Posterior cingulate gyrus (tissue), 11 donors: ENCODE measurements at regions not wholly inside any gene's neighbourhood (a gene's known extent, or its start where the extent isn't known, plus 50 kb on each side); places are given as distances from the start of the nearest gene placed in this dataset.

Source experiments
- DNase-seq, 10 donors: peaks; one replicate each; pipeline versions ENCODE4 v3.0.0 to v3.0.0-alpha.2; 2020 to 2021; ENCODE audit warnings: mixed read lengths in 3 of 10
- intact Hi-C: fragments of 100-400 bp; cut with DNase I; formaldehyde crosslinking; loops from one replicate; pipeline ENCODE4 v1.15.1; 2023

- intact Hi-C loops: no loop called here
- peak in 2 of 10 donors; percentile 11 to 50 for DNase-seq
These were observed 118.9 kb downstream of the CTTN start for GRCh38 chr11:70517203-70517602.

DNA sequence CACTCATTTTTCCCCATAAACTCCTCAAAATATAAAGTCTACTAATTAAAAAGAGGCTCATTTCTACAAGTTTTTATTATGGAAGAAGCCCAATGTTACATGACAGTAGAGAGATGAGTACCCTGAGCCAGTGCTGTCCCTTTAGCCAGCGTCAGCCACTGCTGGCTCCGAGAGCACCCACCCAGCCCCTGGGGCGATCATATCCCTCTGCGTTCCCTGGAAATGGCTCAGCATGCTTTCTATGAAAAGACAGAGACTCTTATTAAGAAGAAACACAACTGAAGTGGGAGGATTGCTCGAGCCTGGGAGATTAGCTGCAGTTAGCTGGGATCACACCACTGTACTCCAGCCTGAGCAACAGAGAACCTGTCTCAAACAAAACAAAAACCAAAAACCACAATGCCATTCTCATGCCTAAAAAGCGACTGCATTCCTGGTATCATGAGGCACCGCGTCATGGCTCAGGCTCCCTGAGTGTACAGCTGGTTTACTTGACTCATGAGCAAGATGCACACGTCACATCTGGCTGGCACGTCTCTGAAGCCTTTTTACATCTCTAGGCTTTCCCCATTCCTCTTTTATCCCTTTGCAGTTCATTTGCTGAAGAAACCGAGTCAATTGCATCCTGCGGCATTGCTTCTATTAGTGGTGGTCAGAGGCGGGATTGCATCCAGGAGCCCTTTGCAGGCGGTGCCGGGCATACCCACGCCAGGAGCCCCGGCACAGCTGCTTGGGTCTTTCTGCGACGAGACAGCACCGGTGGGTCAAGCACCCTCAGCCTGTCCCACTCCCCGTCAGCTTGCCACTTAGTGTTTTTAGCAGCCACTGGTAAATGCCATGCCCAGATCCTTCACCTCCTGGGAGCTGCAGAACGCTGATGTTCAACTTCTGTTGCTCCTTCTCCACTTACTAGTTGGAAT is 119.9 kb downstream of the CTTN start:
- DNase-seq: peak in 6 of 10 donors; percentile 40 to 87 (median 72)
- intact Hi-C loops: no loop called here

GRCh38 chr11:70519117-70519516 is 120.8 kb downstream of the CTTN start:
- intact Hi-C loops: no loop called here
- DNase-seq: peak in 1 of 10 donors; percentile 52

GRCh38 chr11:70521475-70522308 is 123.4 kb downstream of the CTTN start:
- peak in 9 of 10 donors; percentile 42 to 97 (median 76) for DNase-seq
- intact Hi-C loops: no loop called here

DNA sequence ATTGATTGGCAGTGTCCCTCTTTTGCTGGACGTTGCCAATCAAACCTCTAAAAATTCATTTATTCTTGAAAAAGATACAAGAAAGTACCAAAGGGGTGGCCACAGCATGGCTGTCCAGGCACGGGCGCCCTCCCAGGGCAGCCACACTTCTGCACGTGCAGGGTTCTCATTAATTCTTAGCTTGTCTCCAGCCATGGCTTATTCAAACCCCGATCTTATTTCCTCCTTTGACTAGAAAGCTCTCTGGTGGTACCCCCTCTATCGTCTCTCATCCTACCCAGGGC is 123.9 kb downstream of the CTTN start:
- intact Hi-C loops: no loop called here
- peak in 2 of 10 donors; percentile 68 to 70 for DNase-seq

DNA sequence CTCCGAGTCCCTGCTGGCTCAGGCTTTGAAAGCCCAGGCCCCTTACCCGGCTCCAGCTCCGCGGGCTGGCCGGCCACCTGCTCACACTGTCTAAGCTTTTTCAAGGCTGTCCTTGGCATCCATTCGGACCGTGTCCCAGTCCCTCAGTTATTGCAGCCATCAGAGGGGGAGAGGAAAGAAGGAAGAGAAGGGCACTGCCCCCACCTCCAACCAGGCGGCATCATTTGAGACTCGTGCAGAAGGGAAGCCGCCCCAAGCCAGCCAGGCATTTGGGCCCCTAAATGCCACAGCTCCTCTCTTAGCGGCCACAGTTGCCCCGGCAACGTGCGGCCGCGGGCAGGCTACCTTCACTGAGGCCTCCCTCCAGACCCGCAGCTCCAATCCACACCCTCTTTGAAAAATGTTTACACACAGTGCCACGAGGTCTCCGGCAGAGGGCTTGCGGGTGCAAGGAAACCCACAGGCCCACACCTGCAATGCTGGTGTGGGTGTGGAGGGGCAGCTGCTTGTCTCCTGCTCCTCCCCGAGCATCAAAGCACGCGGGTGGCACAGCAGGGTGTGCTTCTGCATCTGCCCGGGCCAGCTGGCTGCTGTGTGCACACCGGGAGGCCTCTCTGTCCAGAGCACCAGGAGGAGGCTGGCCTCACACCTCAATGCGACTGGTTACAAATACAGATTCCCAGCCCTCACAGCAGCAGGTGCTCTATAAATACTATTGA is 124.4 kb downstream of the CTTN start:
- DNase-seq: peak in 4 of 10 donors; percentile 30 to 84 (median 79)
- intact Hi-C loops: no loop called here

DNA sequence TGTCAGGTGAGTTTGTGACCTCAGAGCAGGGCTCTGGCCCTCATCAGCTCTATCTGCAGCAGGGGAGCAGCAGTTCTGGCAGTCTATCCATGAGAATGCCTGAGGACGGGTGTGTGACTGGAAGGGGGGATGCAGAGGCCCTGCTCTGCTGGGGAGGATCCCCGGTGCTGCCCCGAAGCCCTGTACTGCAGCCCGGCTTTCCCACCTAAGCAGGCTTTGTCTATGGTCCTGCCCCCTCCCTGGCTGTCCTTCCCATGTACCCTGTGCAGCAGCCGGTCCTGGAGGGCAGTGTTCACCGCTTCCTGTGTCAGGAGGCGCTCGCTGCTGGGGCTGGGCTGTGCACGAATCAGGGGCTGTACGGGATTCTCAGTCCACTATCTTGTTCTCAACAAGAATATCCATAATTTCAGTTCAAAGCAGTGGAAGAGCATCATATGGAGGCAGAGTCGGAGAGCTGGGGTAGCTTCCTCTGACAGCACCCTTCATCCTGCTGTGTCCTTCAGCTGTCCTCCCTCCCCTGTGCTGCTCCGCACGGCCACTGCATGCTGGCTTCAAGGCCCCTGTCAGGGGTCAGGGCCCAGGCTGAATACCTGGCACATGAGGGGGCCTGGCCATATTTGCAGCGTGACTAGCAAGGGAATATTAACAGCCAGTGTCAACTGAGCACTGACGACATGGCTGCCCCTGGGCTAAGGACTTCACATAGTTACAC is 125.2 kb downstream of the CTTN start:
- DNase-seq: peak in 4 of 10 donors; percentile 9 to 79 (median 60)
- intact Hi-C loops: no loop called here

GRCh38 chr11:70524096-70524922 is 126.0 kb downstream of the CTTN start:
- intact Hi-C loops: no loop called here

GRCh38 chr11:70525006-70525405 is 126.7 kb downstream of the CTTN start:
- peak in 4 of 10 donors; percentile 33 to 91 (median 84) for DNase-seq
- intact Hi-C loops: no loop called here

More at GRCh38 chr11:70524096-70524922, 126.0 kb downstream of the CTTN start:
- DNase-seq: peak in 4 of 10 donors; percentile 17 to 81 (median 44)

GRCh38 chr11:70525466-70525865 is 127.1 kb downstream of the CTTN start:
- intact Hi-C loops: no loop called here
- DNase-seq: peak in 2 of 10 donors; percentile 18 to 39

GRCh38 chr11:70526116-70527045 is 128.1 kb downstream of the CTTN start:
- peak in 4 of 10 donors; percentile 23 to 57 (median 36) for DNase-seq
- intact Hi-C loops: no loop called here

DNA sequence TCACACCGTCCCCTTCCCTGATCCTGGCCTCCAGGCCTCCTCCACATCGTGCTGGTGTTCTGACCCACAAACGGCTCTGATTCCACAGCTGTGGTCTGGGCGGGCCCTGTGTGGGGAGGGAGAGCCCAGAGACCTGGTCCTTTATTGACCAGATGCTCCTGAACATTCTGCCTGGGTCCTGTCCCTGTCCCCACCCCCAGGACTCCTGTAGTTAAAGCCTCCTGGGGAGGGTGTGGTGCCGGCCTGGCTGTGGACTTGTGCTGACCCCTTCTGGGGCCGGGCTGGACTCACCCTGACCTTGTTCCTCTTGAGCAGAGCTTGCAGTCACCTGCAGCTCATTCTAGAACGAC is 128.7 kb downstream of the CTTN start:
- intact Hi-C loops: no loop called here
- DNase-seq: peak in 3 of 10 donors; percentile 21 to 73 (median 64)

DNA sequence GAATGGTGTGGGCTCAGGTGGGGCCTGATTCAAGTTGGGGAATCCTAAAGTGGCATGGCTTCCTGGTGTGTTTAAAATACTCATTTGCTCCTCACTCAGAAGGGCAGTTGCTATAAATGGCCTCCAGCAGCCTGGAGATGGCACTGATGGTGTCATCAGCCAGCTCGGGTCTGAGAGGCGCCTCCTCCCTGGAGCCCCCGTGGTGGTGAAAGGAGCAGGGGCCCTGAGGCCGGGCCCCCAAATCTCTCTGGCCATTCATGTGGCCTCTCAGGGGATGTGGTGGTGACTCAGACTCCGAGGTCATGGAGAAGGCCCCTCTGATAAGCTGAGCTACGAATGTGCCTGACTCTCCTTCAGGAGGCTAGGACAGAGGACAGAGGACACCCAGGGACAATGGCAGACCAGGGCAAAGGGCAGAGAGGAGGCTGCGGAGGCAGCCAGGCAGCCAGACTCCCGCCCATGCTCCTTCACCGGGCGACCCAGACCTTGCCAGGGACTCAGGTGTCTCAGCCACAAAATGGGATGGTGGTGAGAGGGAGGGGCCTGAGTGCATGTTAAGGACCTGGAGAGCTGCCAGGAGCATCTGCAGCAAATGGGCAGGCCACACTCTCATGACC is 129.2 kb downstream of the CTTN start:
- DNase-seq: peak in 2 of 10 donors; percentile 18 to 25
- intact Hi-C loops: no loop called here

GRCh38 chr11:70528046-70528793 is 129.9 kb downstream of the CTTN start:
- peak in 4 of 10 donors; percentile 18 to 76 (median 64) for DNase-seq

GRCh38 chr11:70528794-70529580 is 130.7 kb downstream of the CTTN start:
- peak in 3 of 10 donors; percentile 37 to 68 (median 65) for DNase-seq
- intact Hi-C loops: no loop called here

More at GRCh38 chr11:70528046-70528793, 129.9 kb downstream of the CTTN start:
- intact Hi-C loops: no loop called here

DNA sequence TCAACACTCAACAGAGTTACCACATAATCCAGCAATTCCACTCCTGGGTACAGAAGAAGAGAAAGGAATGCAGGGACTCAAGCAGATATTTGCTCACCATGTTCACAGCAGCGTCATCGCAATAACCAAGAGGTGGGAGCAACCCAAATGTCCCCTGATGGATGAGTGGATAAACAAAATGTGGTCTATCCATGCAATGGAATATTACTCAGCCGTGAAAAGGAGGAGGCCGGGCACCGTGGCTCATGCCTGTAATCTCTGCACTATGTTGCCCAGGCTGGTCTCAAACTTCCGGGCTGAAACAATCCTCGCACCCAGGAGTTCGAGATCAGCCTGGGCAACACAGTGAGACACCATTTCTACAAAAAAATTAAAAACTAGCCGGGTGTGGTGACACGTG is 131.7 kb downstream of the CTTN start:
- peak in 3 of 10 donors; percentile 6 to 12 (median 11) for DNase-seq
- intact Hi-C loops: no loop called here
